ENCODE measurements at regions not wholly inside any gene's neighbourhood (a gene's known extent, or its start where the extent isn't known, plus 50 kb on each side); places are given as distances from the start of the nearest gene placed in this dataset.

- DNase-seq = no peak
- Histone ChIP-seq H3K4me3 (ENCODE audit: low read depth, low read length) (no peak overlapping the region), H3K27me3 (replicated peaks) (no peaks in the 10 kb centered on the region), H3K36me3 (replicated peaks) (no peaks in the 10 kb centered on the region), H3K27ac (no peak overlapping the region)
- in situ Hi-C loops (cut with HindIII; ENCODE audit: low pct_ligation_motif_present, low sequenced_read_pairs) = no loop called here
- no peak for TF ChIP-seq CTCF (IDR thresholded peaks at IDR 0.05; ENCODE audit: low read depth, low read length, missing control alignments)
Observed at GRCh38 chr18:8975624-8976023, 126.9 kb upstream of the NDUFV2 start.

GRCh38 chr18:8976606-8977005 is 125.9 kb upstream of the NDUFV2 start:
- H3K4me3 ChIP-seq (ENCODE audit: low read depth, low read length) = no peak overlapping the region
- TF ChIP-seq CTCF (IDR thresholded peaks at IDR 0.05; ENCODE audit: low read depth, low read length, missing control alignments) = no peak
- DNase-seq = no peak
- no peaks in the 10 kb centered on the region for H3K36me3 ChIP-seq (replicated peaks)
- no peak overlapping the region for H3K27ac ChIP-seq
- no peaks in the 10 kb centered on the region for H3K27me3 ChIP-seq (replicated peaks)
- in situ Hi-C loops (cut with HindIII; ENCODE audit: low pct_ligation_motif_present, low sequenced_read_pairs) = no loop called here

- in situ Hi-C loops (cut with HindIII; ENCODE audit: low pct_ligation_motif_present, low sequenced_read_pairs) = no loop called here
- no peak for TF ChIP-seq CTCF (IDR thresholded peaks at IDR 0.05; ENCODE audit: low read depth, low read length, missing control alignments)
Observed at GRCh38 chr18:8977166-8977565, 125.3 kb upstream of the NDUFV2 start.

GRCh38 chr18:8977701-8978100 is 124.8 kb upstream of the NDUFV2 start:
- no peak overlapping the region for H3K27ac ChIP-seq
- in situ Hi-C loops (cut with HindIII; ENCODE audit: low pct_ligation_motif_present, low sequenced_read_pairs) = no loop called here

More at GRCh38 chr18:8977166-8977565, 125.3 kb upstream of the NDUFV2 start:
- Histone ChIP-seq H3K36me3 (replicated peaks) (no peaks in the 10 kb centered on the region), H3K4me3 (ENCODE audit: low read depth, low read length) (no peak overlapping the region), H3K27ac (no peak overlapping the region), H3K27me3 (replicated peaks) (no peaks in the 10 kb centered on the region)
- no peak for DNase-seq

GRCh38 chr18:8978394-8978793 is 124.1 kb upstream of the NDUFV2 start:
- in situ Hi-C loops (cut with HindIII; ENCODE audit: low pct_ligation_motif_present, low sequenced_read_pairs) = no loop called here
- H3K27me3 ChIP-seq (replicated peaks) = no peaks in the 10 kb centered on the region
- no peaks in the 10 kb centered on the region for H3K36me3 ChIP-seq (replicated peaks)
- no peak for TF ChIP-seq CTCF (IDR thresholded peaks at IDR 0.05; ENCODE audit: low read depth, low read length, missing control alignments)
- DNase-seq = no peak
- no peak overlapping the region for H3K27ac ChIP-seq
- no peak overlapping the region for H3K4me3 ChIP-seq (ENCODE audit: low read depth, low read length)

More at GRCh38 chr18:8977701-8978100, 124.8 kb upstream of the NDUFV2 start:
- Histone ChIP-seq H3K36me3 (replicated peaks) (no peaks in the 10 kb centered on the region), H3K4me3 (ENCODE audit: low read depth, low read length) (no peak overlapping the region), H3K27me3 (replicated peaks) (no peaks in the 10 kb centered on the region)
- no peak for TF ChIP-seq CTCF (IDR thresholded peaks at IDR 0.05; ENCODE audit: low read depth, low read length, missing control alignments)
- no peak for DNase-seq

GRCh38 chr18:8979258-8979988 is 123.1 kb upstream of the NDUFV2 start:
- no peak for TF ChIP-seq CTCF (IDR thresholded peaks at IDR 0.05; ENCODE audit: low read depth, low read length, missing control alignments)
- in situ Hi-C loops (cut with HindIII; ENCODE audit: low pct_ligation_motif_present, low sequenced_read_pairs) = no loop called here
- DNase-seq = no peak

More at GRCh38 chr18:8979258-8979988, 123.1 kb upstream of the NDUFV2 start:
- Histone ChIP-seq H3K4me3 (ENCODE audit: low read depth, low read length) (no peak overlapping the region), H3K36me3 (replicated peaks) (no peaks in the 10 kb centered on the region), H3K27me3 (replicated peaks) (no peaks in the 10 kb centered on the region), H3K27ac (no peak overlapping the region)
